ENCODE measurements at regions not wholly inside any gene's neighbourhood (a gene's known extent, or its start where the extent isn't known, plus 50 kb on each side); places are given as distances from the start of the nearest gene placed in this dataset.

- no TSS peak for BruUV-seq (replicated peaks)
These were observed 151.0 kb upstream of the KRAS start for GRCh38 chr12:25401547-25402345.

More at GRCh38 chr12:25401547-25402345, 151.0 kb upstream of the KRAS start:
- Histone ChIP-seq H4K20me1 (replicated peaks; ENCODE audit: control insufficient read depth, extremely low read depth, insufficient read depth, low read length) (no peaks in the 10 kb centered on the region), H3K79me2 (ENCODE audit: control insufficient read depth, insufficient read depth, low read length) (no peaks in the 10 kb centered on the region), H3K9ac (replicated peaks; ENCODE audit: extremely low read depth, insufficient read depth, low read length) (no peak overlapping the region), H3K27me3 (ENCODE audit: control insufficient read depth in 2 of 2, insufficient read depth in 2 of 2, low read length in 2 of 2) (peaks cover 0 to 5% of the 10 kb centered on the region in 2 experiments), H2AFZ (ENCODE audit: low read depth, low read length) (no peak overlapping the region), H3K9me1 (replicated peaks; ENCODE audit: control insufficient read depth, extremely low read depth, insufficient read depth, low read length) (no peaks in the 10 kb centered on the region), H3K27ac (ENCODE audit: insufficient read depth, low read depth, low read length) (no peak overlapping the region), H3K9me3 (replicated peaks; ENCODE audit: control insufficient read depth, insufficient read depth, low read length) (no peaks in the 10 kb centered on the region), H3K36me3 (ENCODE audit: control insufficient read depth in 2 of 2, extremely low read depth in 1 of 2, insufficient read depth in 2 of 2, low read length in 2 of 2) (no peaks in the 10 kb centered on the region), H3K4me2 (ENCODE audit: insufficient read depth, low read length) (no peak overlapping the region), H3K4me3 (replicated peaks in 1 of 3; ENCODE audit: insufficient read depth in 1 of 3, low read depth in 1 of 3, low read length in 3 of 3) (no peak overlapping the region), H3K4me1 (ENCODE audit: control insufficient read depth, extremely low read depth, insufficient read depth, low read length) (no peaks in the 10 kb centered on the region)
- CTCF ChIA-PET = no interaction called here
- intact Hi-C loops (cut with micrococcal nuclease) (no loop called here), dilution Hi-C loops (cut with MboI; ENCODE audit: extremely low pct_ligation_motif_present, low sequenced_read_pairs) (no loop called here)
- no peak for FAIRE-seq
- TF ChIP-seq FOS (IDR thresholded peaks at IDR 0.05; ENCODE audit: borderline replicate concordance, insufficient read depth, low read length) (no peak), POLR2AphosphoS5 (IDR thresholded peaks at IDR 0.05; ENCODE audit: insufficient read depth, low read depth, low read length) (no peak), EZH2 (IDR thresholded peaks at IDR 0.05; ENCODE audit: borderline replicate concordance, low read depth, low read length, severe bottlenecking) (no peak), GATA2 (IDR thresholded peaks at IDR 0.05; ENCODE audit: insufficient read depth, insufficient read length, low read depth, low read length) (no peak), POLR2A (IDR thresholded peaks at IDR 0.05; ENCODE audit: low read depth, low read length) (no peak), JUN (IDR thresholded peaks at IDR 0.05; ENCODE audit: borderline replicate concordance, insufficient read depth, insufficient read length, low read depth) (no peak), CTCF (IDR thresholded peaks at IDR 0.05; ENCODE audit: extremely low read depth in 1 of 2, insufficient read depth in 1 of 2, low read depth in 1 of 2, low read length in 2 of 2) (no peak), MYC (IDR thresholded peaks at IDR 0.05; ENCODE audit: low read depth, low read length) (no peak)
- TF ChIP-seq, protein P1, sequence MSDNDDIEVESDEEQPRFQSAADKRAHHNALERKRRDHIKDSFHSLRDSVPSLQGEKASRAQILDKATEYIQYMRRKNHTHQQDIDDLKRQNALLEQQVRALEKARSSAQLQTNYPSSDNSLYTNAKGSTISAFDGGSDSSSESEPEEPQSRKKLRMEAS (IDR thresholded peaks at IDR 0.05; ENCODE audit: insufficient read depth, insufficient read length) = no peak
- POLR2A ChIA-PET = no interaction called here
- DNase-seq (ENCODE audit: low read depth, low spot score) = no peak

Measured in endothelial cell of umbilical vein (primary cell).